Activated T-cell treated with anti-CD3 and anti-CD28 coated beads, Interleukin-2, amount 50 U/mL, for 24 hours (primary cell): ENCODE measurements at regions not wholly inside any gene's neighbourhood (a gene's known extent, or its start where the extent isn't known, plus 50 kb on each side); places are given as distances from the start of the nearest gene placed in this dataset.

Experiments used
- DNase-seq: peaks from one replicate; pipeline ENCODE4 v3.0.0-alpha.2; 2020
- H3K27ac Mint-ChIP-seq: 2 replicates; pipeline ENCODE4 v1.8.0; 2020; ENCODE audit warnings: mild to moderate bottlenecking, mixed read lengths
- H3K27me3 Mint-ChIP-seq: 2 replicates; pipeline ENCODE4 v1.8.0; 2020; ENCODE audit warnings: mixed read lengths
- H3K36me3 Mint-ChIP-seq: 2 replicates; pipeline ENCODE4 v1.8.0; 2020; ENCODE audit warnings: low read depth, mixed read lengths
- H3K4me1 Mint-ChIP-seq: 2 replicates; pipeline ENCODE4 v1.8.0; 2020; ENCODE audit warnings: low read depth, mixed read lengths
- H3K4me3 Mint-ChIP-seq: 2 replicates; pipeline ENCODE4 v1.8.0; 2020; ENCODE audit warnings: mild to moderate bottlenecking, moderate library complexity, mixed read lengths
- H3K9me3 Mint-ChIP-seq: 2 replicates; pipeline ENCODE4 v1.8.0; 2020; ENCODE audit warnings: mixed read lengths

- no peaks in the 10 kb centered on the region for H3K9me3 Mint-ChIP-seq
- H3K27ac Mint-ChIP-seq = no peak overlapping the region
- no peak overlapping the region for H3K4me3 Mint-ChIP-seq
- H3K36me3 Mint-ChIP-seq = no peaks in the 10 kb centered on the region
- H3K27me3 Mint-ChIP-seq = peaks cover 47% of the 10 kb centered on the region
- DNase-seq = no peak
- no peaks in the 10 kb centered on the region for H3K4me1 Mint-ChIP-seq
Measured at GRCh38 chr6:1136415-1136774, 175.5 kb upstream of the FOXQ1 start.

- H3K4me1 Mint-ChIP-seq = no peaks in the 10 kb centered on the region
- no peak overlapping the region for H3K4me3 Mint-ChIP-seq
- H3K36me3 Mint-ChIP-seq = no peaks in the 10 kb centered on the region
- H3K27ac Mint-ChIP-seq = no peak overlapping the region
- no peaks in the 10 kb centered on the region for H3K9me3 Mint-ChIP-seq
- no peak for DNase-seq
- H3K27me3 Mint-ChIP-seq = peaks cover 47% of the 10 kb centered on the region
Measured at GRCh38 chr6:1135726-1136414, 176.0 kb upstream of the FOXQ1 start.

- H3K4me1 Mint-ChIP-seq = no peaks in the 10 kb centered on the region
- no peaks in the 10 kb centered on the region for H3K36me3 Mint-ChIP-seq
- no peak overlapping the region for H3K4me3 Mint-ChIP-seq
- H3K9me3 Mint-ChIP-seq = no peaks in the 10 kb centered on the region
- no peak overlapping the region for H3K27ac Mint-ChIP-seq
- DNase-seq = no peak
- peaks cover 26% of the 10 kb centered on the region for H3K27me3 Mint-ChIP-seq
Measured at GRCh38 chr6:1131285-1132079, 180.4 kb upstream of the FOXQ1 start.

- DNase-seq = no peak
- Mint-ChIP-seq H3K27ac (no peak overlapping the region), H3K27me3 (peaks cover 21% of the 10 kb centered on the region), H3K36me3 (no peaks in the 10 kb centered on the region), H3K4me1 (no peaks in the 10 kb centered on the region), H3K9me3 (no peaks in the 10 kb centered on the region), H3K4me3 (no peak overlapping the region)
Measured at GRCh38 chr6:1130709-1131108, 181.2 kb upstream of the FOXQ1 start.

GRCh38 chr6:1129131-1129530 lies 182.8 kb upstream of the FOXQ1 start:
- H3K27ac Mint-ChIP-seq = no peak overlapping the region
- no peaks in the 10 kb centered on the region for H3K9me3 Mint-ChIP-seq
- no peak overlapping the region for H3K4me3 Mint-ChIP-seq
- peaks cover 16% of the 10 kb centered on the region for H3K27me3 Mint-ChIP-seq
- no peaks in the 10 kb centered on the region for H3K4me1 Mint-ChIP-seq
- H3K36me3 Mint-ChIP-seq = no peaks in the 10 kb centered on the region
- DNase-seq = no peak

GRCh38 chr6:1127597-1128288 lies 184.2 kb upstream of the FOXQ1 start:
- H3K4me3 Mint-ChIP-seq = no peak overlapping the region
- H3K36me3 Mint-ChIP-seq = no peaks in the 10 kb centered on the region
- no peak for DNase-seq
- no peak overlapping the region for H3K27ac Mint-ChIP-seq
- no peaks in the 10 kb centered on the region for H3K4me1 Mint-ChIP-seq
- peaks cover 19% of the 10 kb centered on the region for H3K27me3 Mint-ChIP-seq
- no peaks in the 10 kb centered on the region for H3K9me3 Mint-ChIP-seq

- DNase-seq = no peak
- H3K9me3 Mint-ChIP-seq = no peaks in the 10 kb centered on the region
- no peaks in the 10 kb centered on the region for H3K4me1 Mint-ChIP-seq
- H3K27me3 Mint-ChIP-seq = peaks cover 16% of the 10 kb centered on the region
- no peak overlapping the region for H3K27ac Mint-ChIP-seq
- no peak overlapping the region for H3K4me3 Mint-ChIP-seq
- H3K36me3 Mint-ChIP-seq = no peaks in the 10 kb centered on the region
Measured at GRCh38 chr6:1127129-1127528, 184.8 kb upstream of the FOXQ1 start.

- no peaks in the 10 kb centered on the region for H3K4me1 Mint-ChIP-seq
- peaks cover 16% of the 10 kb centered on the region for H3K27me3 Mint-ChIP-seq
- no peaks in the 10 kb centered on the region for H3K36me3 Mint-ChIP-seq
- no peaks in the 10 kb centered on the region for H3K9me3 Mint-ChIP-seq
- no peak for DNase-seq
- no peak overlapping the region for H3K4me3 Mint-ChIP-seq
- no peak overlapping the region for H3K27ac Mint-ChIP-seq
Measured at GRCh38 chr6:1126036-1126435, 185.9 kb upstream of the FOXQ1 start.

GRCh38 chr6:1125297-1125696 lies 186.6 kb upstream of the FOXQ1 start:
- DNase-seq = no peak
- Mint-ChIP-seq H3K27ac (no peak overlapping the region), H3K4me3 (no peak overlapping the region), H3K27me3 (peaks cover 16% of the 10 kb centered on the region), H3K4me1 (no peaks in the 10 kb centered on the region), H3K9me3 (no peaks in the 10 kb centered on the region), H3K36me3 (no peaks in the 10 kb centered on the region)

- H3K9me3 Mint-ChIP-seq = no peaks in the 10 kb centered on the region
- no peak overlapping the region for H3K27ac Mint-ChIP-seq
- no peaks in the 10 kb centered on the region for H3K36me3 Mint-ChIP-seq
- H3K4me1 Mint-ChIP-seq = no peaks in the 10 kb centered on the region
- H3K4me3 Mint-ChIP-seq = no peak overlapping the region
- H3K27me3 Mint-ChIP-seq = peaks cover 16% of the 10 kb centered on the region
- DNase-seq = no peak
Measured at GRCh38 chr6:1124885-1125284, 187.0 kb upstream of the FOXQ1 start.

GRCh38 chr6:1123386-1124375 lies 188.2 kb upstream of the FOXQ1 start:
- Mint-ChIP-seq H3K9me3 (no peaks in the 10 kb centered on the region), H3K4me1 (no peaks in the 10 kb centered on the region), H3K27ac (no peak overlapping the region), H3K36me3 (no peaks in the 10 kb centered on the region), H3K4me3 (no peak overlapping the region), H3K27me3 (peaks cover 20% of the 10 kb centered on the region)
- no peak for DNase-seq

- DNase-seq = no peak
- peaks cover 23% of the 10 kb centered on the region for H3K27me3 Mint-ChIP-seq
- no peaks in the 10 kb centered on the region for H3K36me3 Mint-ChIP-seq
- H3K4me3 Mint-ChIP-seq = no peak overlapping the region
- no peaks in the 10 kb centered on the region for H3K9me3 Mint-ChIP-seq
- no peak overlapping the region for H3K27ac Mint-ChIP-seq
- H3K4me1 Mint-ChIP-seq = no peaks in the 10 kb centered on the region
Measured at GRCh38 chr6:1122083-1122482, 189.8 kb upstream of the FOXQ1 start.

- H3K4me1 Mint-ChIP-seq = no peaks in the 10 kb centered on the region
- H3K4me3 Mint-ChIP-seq = no peak overlapping the region
- H3K9me3 Mint-ChIP-seq = no peaks in the 10 kb centered on the region
- peaks cover 32% of the 10 kb centered on the region for H3K27me3 Mint-ChIP-seq
- no peak overlapping the region for H3K27ac Mint-ChIP-seq
- no peak for DNase-seq
- no peaks in the 10 kb centered on the region for H3K36me3 Mint-ChIP-seq
Measured at GRCh38 chr6:1118287-1118647, 193.6 kb upstream of the FOXQ1 start.

GRCh38 chr6:1117530-1118286 lies 194.2 kb upstream of the FOXQ1 start:
- H3K27ac Mint-ChIP-seq = no peak overlapping the region
- no peaks in the 10 kb centered on the region for H3K9me3 Mint-ChIP-seq
- no peak overlapping the region for H3K4me3 Mint-ChIP-seq
- no peaks in the 10 kb centered on the region for H3K4me1 Mint-ChIP-seq
- H3K36me3 Mint-ChIP-seq = no peaks in the 10 kb centered on the region
- DNase-seq = no peak
- peaks cover 32% of the 10 kb centered on the region for H3K27me3 Mint-ChIP-seq
